ENCODE measurements at regions not wholly inside any gene's neighbourhood (a gene's known extent, or its start where the extent isn't known, plus 50 kb on each side); places are given as distances from the start of the nearest gene placed in this dataset.

GRCh38 chr3:188054541-188054940, 99.4 kb upstream of the LPP start:
- TF ChIP-seq POLR2AphosphoS5 (IDR thresholded peaks at IDR 0.05) (no peak), CTCF (IDR thresholded peaks at IDR 0.05 in 8 of 11, conservative IDR thresholded peaks at IDR 0.05 in 3 of 11) (no peak)

Data from spleen (tissue), 7 donors.